LNCAP (cell line): ENCODE measurements at regions not wholly inside any gene's neighbourhood (a gene's known extent, or its start where the extent isn't known, plus 50 kb on each side); places are given as distances from the start of the nearest gene placed in this dataset.

Experiments
- TF ChIP-seq, protein P1 (sequence below): fragments of 450-650 bp; IDR thresholded peaks from 2 replicates; pipeline ENCODE4 v1.5.1; 2017; ENCODE audit warnings: mild to moderate bottlenecking

DNA sequence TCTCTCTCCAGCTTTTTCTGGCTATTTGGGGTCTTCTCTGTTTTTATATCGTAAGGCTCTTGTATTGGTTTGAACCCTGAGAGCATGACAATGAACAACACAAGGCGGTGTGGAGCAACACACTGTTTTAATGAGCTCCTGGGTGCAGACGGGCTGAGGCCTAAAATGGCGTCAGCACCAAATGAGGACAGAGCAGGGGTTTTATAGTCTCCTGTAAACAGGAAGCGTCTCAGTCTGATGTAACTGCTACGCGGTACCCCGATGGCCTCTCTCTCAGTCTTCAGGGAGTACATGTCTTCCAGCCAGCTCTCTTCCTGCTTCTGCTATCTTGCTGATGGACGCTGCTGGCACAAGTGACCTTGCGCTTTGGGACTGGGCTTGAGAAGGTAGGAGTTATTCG is 95.9 kb upstream of the CCDC71L start:
- TF ChIP-seq, protein P1, sequence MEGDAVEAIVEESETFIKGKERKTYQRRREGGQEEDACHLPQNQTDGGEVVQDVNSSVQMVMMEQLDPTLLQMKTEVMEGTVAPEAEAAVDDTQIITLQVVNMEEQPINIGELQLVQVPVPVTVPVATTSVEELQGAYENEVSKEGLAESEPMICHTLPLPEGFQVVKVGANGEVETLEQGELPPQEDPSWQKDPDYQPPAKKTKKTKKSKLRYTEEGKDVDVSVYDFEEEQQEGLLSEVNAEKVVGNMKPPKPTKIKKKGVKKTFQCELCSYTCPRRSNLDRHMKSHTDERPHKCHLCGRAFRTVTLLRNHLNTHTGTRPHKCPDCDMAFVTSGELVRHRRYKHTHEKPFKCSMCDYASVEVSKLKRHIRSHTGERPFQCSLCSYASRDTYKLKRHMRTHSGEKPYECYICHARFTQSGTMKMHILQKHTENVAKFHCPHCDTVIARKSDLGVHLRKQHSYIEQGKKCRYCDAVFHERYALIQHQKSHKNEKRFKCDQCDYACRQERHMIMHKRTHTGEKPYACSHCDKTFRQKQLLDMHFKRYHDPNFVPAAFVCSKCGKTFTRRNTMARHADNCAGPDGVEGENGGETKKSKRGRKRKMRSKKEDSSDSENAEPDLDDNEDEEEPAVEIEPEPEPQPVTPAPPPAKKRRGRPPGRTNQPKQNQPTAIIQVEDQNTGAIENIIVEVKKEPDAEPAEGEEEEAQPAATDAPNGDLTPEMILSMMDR, result no peak

- TF ChIP-seq, protein P1, result no peak
These were observed 96.9 kb upstream of the CCDC71L start for GRCh38 chr7:106757846-106758245.

- TF ChIP-seq, protein P1, result no peak
These were observed 101.4 kb upstream of the PIK3CG start for GRCh38 chr7:106763717-106764116.

GRCh38 chr7:106765727-106766355 is 99.2 kb upstream of the PIK3CG start:
- TF ChIP-seq, protein P1, result no peak

- TF ChIP-seq, protein P1, result no peak
These were observed 98.5 kb upstream of the PIK3CG start for GRCh38 chr7:106766551-106766950.

DNA sequence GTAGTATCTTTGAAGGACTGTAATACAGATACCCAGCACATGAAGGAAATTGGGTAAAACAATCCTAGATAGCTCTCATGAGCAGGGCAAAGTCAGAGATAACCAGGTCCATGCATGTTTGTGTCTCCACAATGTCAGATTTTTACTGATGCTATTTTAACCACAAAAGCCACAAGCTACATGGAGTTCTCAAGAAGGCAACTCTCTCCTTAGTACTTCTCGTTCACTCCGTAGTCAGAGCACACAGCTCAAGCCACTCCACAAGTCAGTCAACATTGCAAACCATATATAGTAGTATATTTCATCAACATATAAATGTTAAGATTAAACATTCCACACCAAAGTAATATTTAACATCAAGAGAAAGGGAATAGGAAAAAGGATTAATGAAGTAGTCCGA is 98.0 kb upstream of the PIK3CG start:
- TF ChIP-seq, protein P1, result no peak

- TF ChIP-seq, protein P1, result no peak
These were observed 97.4 kb upstream of the PIK3CG start for GRCh38 chr7:106767498-106768323.
